ENCODE measurements at regions not wholly inside any gene's neighbourhood (a gene's known extent, or its start where the extent isn't known, plus 50 kb on each side); places are given as distances from the start of the nearest gene placed in this dataset.

GRCh38 chr5:120738568-120738967 lies 274.5 kb downstream of the PRR16 start:
- Histone ChIP-seq H3K27me3 (no peaks in the 10 kb centered on the region), H3K27ac (no peak overlapping the region), H3K4me3 (no peak overlapping the region), H3K36me3 (no peaks in the 10 kb centered on the region), H3K9me3 (no peaks in the 10 kb centered on the region), H3K4me1 (no peaks in the 10 kb centered on the region)
- in situ Hi-C loops (cut with MboI; ENCODE audit: low pct_ligation_motif_present in 1 of 4, low pct_unique_long_range_greater_than_20kb in 1 of 4, low sequenced_read_pairs in 3 of 4) (no loop called here), intact Hi-C loops (cut with DNase I; ENCODE audit: low total_unique reads) (no loop called here)
- no peak for TF ChIP-seq POLR2AphosphoS5 (IDR thresholded peaks at IDR 0.05)
- TF ChIP-seq POLR2A (IDR thresholded peaks at IDR 0.05): no peak
- TF ChIP-seq CTCF (IDR thresholded peaks at IDR 0.05): no peak
- no peak for TF ChIP-seq EP300 (IDR thresholded peaks at IDR 0.05; ENCODE audit: low read depth)
- WGBS, 2 donors (ENCODE audit: low coverage in 1 of 2): 76 to 100% methylated on average over 1 to 2 of the region's 2 CpGs
- no peak for DNase-seq

- no peaks in the 10 kb centered on the region for H3K36me3 ChIP-seq
- no peaks in the 10 kb centered on the region for H3K9me3 ChIP-seq
- no peak for TF ChIP-seq EP300 (IDR thresholded peaks at IDR 0.05; ENCODE audit: low read depth)
- TF ChIP-seq CTCF (IDR thresholded peaks at IDR 0.05): no peak
- no peak for TF ChIP-seq POLR2A (IDR thresholded peaks at IDR 0.05)
- TF ChIP-seq POLR2AphosphoS5 (IDR thresholded peaks at IDR 0.05): no peak
- H3K4me3 ChIP-seq: no peak overlapping the region
- DNase-seq: no peak
- intact Hi-C loops (cut with DNase I; ENCODE audit: low total_unique reads) (no loop called here), in situ Hi-C loops (cut with MboI; ENCODE audit: low pct_ligation_motif_present in 1 of 4, low pct_unique_long_range_greater_than_20kb in 1 of 4, low sequenced_read_pairs in 3 of 4) (no loop called here)
- no peaks in the 10 kb centered on the region for H3K27me3 ChIP-seq
- no peak overlapping the region for H3K27ac ChIP-seq
- no peaks in the 10 kb centered on the region for H3K4me1 ChIP-seq
Measured at GRCh38 chr5:120740989-120741388, 276.9 kb downstream of the PRR16 start.

GRCh38 chr5:120748474-120748873 lies 284.4 kb downstream of the PRR16 start:
- no peaks in the 10 kb centered on the region for H3K9me3 ChIP-seq
- no peak overlapping the region for H3K4me3 ChIP-seq
- DNase-seq: no peak
- H3K4me1 ChIP-seq: no peaks in the 10 kb centered on the region
- no peaks in the 10 kb centered on the region for H3K27me3 ChIP-seq
- H3K27ac ChIP-seq: no peak overlapping the region
- TF ChIP-seq EP300 (IDR thresholded peaks at IDR 0.05; ENCODE audit: low read depth) (no peak), POLR2AphosphoS5 (IDR thresholded peaks at IDR 0.05) (no peak), CTCF (IDR thresholded peaks at IDR 0.05) (no peak), POLR2A (IDR thresholded peaks at IDR 0.05) (no peak)
- in situ Hi-C loops (cut with MboI; ENCODE audit: low pct_ligation_motif_present in 1 of 4, low pct_unique_long_range_greater_than_20kb in 1 of 4, low sequenced_read_pairs in 3 of 4): no loop called here
- no peaks in the 10 kb centered on the region for H3K36me3 ChIP-seq
- 83 to 88% methylated on average over 2 of the region's 2 CpGs for WGBS, 2 donors (ENCODE audit: low coverage in 1 of 2)
- intact Hi-C loops (cut with DNase I; ENCODE audit: low total_unique reads): no loop called here

GRCh38 chr5:120749737-120750136 lies 285.6 kb downstream of the PRR16 start:
- intact Hi-C loops (cut with DNase I; ENCODE audit: low total_unique reads): no loop called here
- TF ChIP-seq EP300 (IDR thresholded peaks at IDR 0.05; ENCODE audit: low read depth) (no peak), POLR2A (IDR thresholded peaks at IDR 0.05) (no peak), POLR2AphosphoS5 (IDR thresholded peaks at IDR 0.05) (no peak), CTCF (IDR thresholded peaks at IDR 0.05) (no peak)
- WGBS, 2 donors (ENCODE audit: low coverage in 1 of 2): 58 to 75% methylated on average over 3 of the region's 3 CpGs

More at GRCh38 chr5:120749737-120750136, 285.6 kb downstream of the PRR16 start:
- Histone ChIP-seq H3K4me1 (no peaks in the 10 kb centered on the region), H3K27me3 (no peaks in the 10 kb centered on the region), H3K4me3 (no peak overlapping the region), H3K36me3 (no peaks in the 10 kb centered on the region), H3K9me3 (no peaks in the 10 kb centered on the region), H3K27ac (no peak overlapping the region)
- in situ Hi-C loops (cut with MboI; ENCODE audit: low pct_ligation_motif_present in 1 of 4, low pct_unique_long_range_greater_than_20kb in 1 of 4, low sequenced_read_pairs in 3 of 4): no loop called here
- DNase-seq: no peak

All from transverse colon (tissue), 4 donors.